Karpas-422 (cell line): ENCODE measurements at regions not wholly inside any gene's neighbourhood (a gene's known extent, or its start where the extent isn't known, plus 50 kb on each side); places are given as distances from the start of the nearest gene placed in this dataset.

ENCODE experiments used
- DNase-seq: peaks from one replicate; pipeline ENCODE4 v3.0.0-alpha.2; 2015
- H2AFZ ChIP-seq: fragments of 200-600 bp; sonication (generic); 2 replicates; pipeline ENCODE4 v1.6.1; 2014; ENCODE audit warnings: antibody characterized with exemption, low read length, mixed read lengths
- H3K27ac ChIP-seq: fragments of 200-600 bp; sonication (generic); 2 replicates; pipeline ENCODE4 v1.5.1; 2014; ENCODE audit warnings: mild to moderate bottlenecking, low read length, moderate library complexity
- H3K27me3 ChIP-seq: fragments of 200-600 bp; sonication (generic); 2 replicates; pipeline ENCODE4 v1.6.1; 2014; ENCODE audit warnings: low read length, mixed read lengths
- H3K36me3 ChIP-seq: fragments of 200-600 bp; sonication (generic); 2 replicates; pipeline ENCODE4 v1.6.1; 2014; ENCODE audit warnings: low read length, mixed read lengths; ENCODE audit not compliant: insufficient read depth
- H3K4me1 ChIP-seq: fragments of 200-600 bp; sonication (generic); 2 replicates; pipeline ENCODE4 v1.6.1; 2014; ENCODE audit warnings: mild to moderate bottlenecking, low read length, mixed read lengths
- H3K4me2 ChIP-seq: fragments of 200-600 bp; sonication (generic); 2 replicates; pipeline ENCODE4 v1.6.1; 2014; ENCODE audit warnings: low read length, low read depth, mild to moderate bottlenecking; ENCODE audit not compliant: poor library complexity, severe bottlenecking
- H3K4me3 ChIP-seq: fragments of 200-600 bp; sonication (generic); 2 replicates; pipeline ENCODE4 v1.5.1; 2014; ENCODE audit warnings: mild to moderate bottlenecking, antibody characterized with exemption, low read length, mixed read lengths
- H3K79me2 ChIP-seq: fragments of 200-600 bp; sonication (generic); 2 replicates; pipeline ENCODE4 v1.6.1; 2014; ENCODE audit warnings: mild to moderate bottlenecking, low read length, mixed read lengths
- H3K9ac ChIP-seq: fragments of 200-600 bp; sonication (generic); 2 replicates; pipeline ENCODE4 v1.6.0; 2014; ENCODE audit warnings: low read length
- H3K9me2 ChIP-seq: fragments of 200-600 bp; sonication (generic), shearing (Covaris generic); replicated peaks from 2 replicates; pipeline ENCODE4 v1.6.0; 2014; ENCODE audit warnings: mild to moderate bottlenecking, low read length, moderate library complexity; ENCODE audit not compliant: insufficient read depth
- H3K9me3 ChIP-seq: fragments of 300-700, 200-600 bp; sonication (generic); 2 replicates; pipeline ENCODE4 v1.6.1; 2014; ENCODE audit warnings: low read length, mixed read lengths
- H4K20me1 ChIP-seq: fragments of 200-600 bp; sonication (generic); 2 replicates; pipeline ENCODE4 v1.6.1; 2014; ENCODE audit warnings: mild to moderate bottlenecking, antibody characterized with exemption, low read length, low read depth; ENCODE audit not compliant: insufficient read depth

GRCh38 chr16:72430121-72430520 lies 258.2 kb upstream of the PMFBP1 start:
- no peak overlapping the region for H3K4me3 ChIP-seq
- H2AFZ ChIP-seq: no peak overlapping the region
- H3K9ac ChIP-seq: no peak overlapping the region
- no peaks in the 10 kb centered on the region for H4K20me1 ChIP-seq
- H3K36me3 ChIP-seq: no peaks in the 10 kb centered on the region
- no peak for DNase-seq
- H3K4me2 ChIP-seq: no peak overlapping the region
- H3K4me1 ChIP-seq: no peaks in the 10 kb centered on the region
- H3K9me3 ChIP-seq: peaks cover 8% of the 10 kb centered on the region
- no peaks in the 10 kb centered on the region for H3K27me3 ChIP-seq
- no peaks in the 10 kb centered on the region for H3K79me2 ChIP-seq
- H3K27ac ChIP-seq: no peak overlapping the region
- no peaks in the 10 kb centered on the region for H3K9me2 ChIP-seq

GRCh38 chr16:72429671-72430081 lies 257.7 kb upstream of the PMFBP1 start:
- H2AFZ ChIP-seq: no peak overlapping the region
- H3K9ac ChIP-seq: no peak overlapping the region
- DNase-seq: no peak
- no peaks in the 10 kb centered on the region for H3K4me1 ChIP-seq
- no peaks in the 10 kb centered on the region for H3K27me3 ChIP-seq
- no peaks in the 10 kb centered on the region for H4K20me1 ChIP-seq
- H3K36me3 ChIP-seq: 0 out of 2 replicates have a peak, but pooled peaks cover 2% of the 10 kb centered on the region
- H3K4me3 ChIP-seq: no peak overlapping the region
- H3K9me3 ChIP-seq: peaks cover 11% of the 10 kb centered on the region
- no peaks in the 10 kb centered on the region for H3K9me2 ChIP-seq
- no peaks in the 10 kb centered on the region for H3K79me2 ChIP-seq
- no peak overlapping the region for H3K27ac ChIP-seq
- H3K4me2 ChIP-seq: no peak overlapping the region

GRCh38 chr16:72428681-72429376 lies 256.9 kb upstream of the PMFBP1 start:
- Histone ChIP-seq H3K27ac (no peak overlapping the region), H3K79me2 (no peaks in the 10 kb centered on the region), H3K36me3 (0 out of 2 replicates have a peak, but pooled peaks cover 4% of the 10 kb centered on the region), H4K20me1 (no peaks in the 10 kb centered on the region), H3K27me3 (no peaks in the 10 kb centered on the region), H3K4me3 (no peak overlapping the region), H3K9ac (no peak overlapping the region), H3K9me2 (no peaks in the 10 kb centered on the region), H3K4me1 (no peaks in the 10 kb centered on the region), H2AFZ (no peak overlapping the region), H3K4me2 (no peak overlapping the region), H3K9me3 (peaks cover 4% of the 10 kb centered on the region)
- no peak for DNase-seq

- no peak overlapping the region for H2AFZ ChIP-seq
- H3K9ac ChIP-seq: no peak overlapping the region
- no peak for DNase-seq
- H3K9me3 ChIP-seq: peaks cover 3% of the 10 kb centered on the region; the same call in 1 of the 2 replicates
- no peak overlapping the region for H3K4me2 ChIP-seq
- H3K27me3 ChIP-seq: no peaks in the 10 kb centered on the region
- H3K79me2 ChIP-seq: no peaks in the 10 kb centered on the region
- no peak overlapping the region for H3K27ac ChIP-seq
- H3K4me1 ChIP-seq: no peaks in the 10 kb centered on the region
- H4K20me1 ChIP-seq: no peaks in the 10 kb centered on the region
- no peak overlapping the region for H3K4me3 ChIP-seq
- 0 out of 2 replicates have a peak, but pooled peaks cover 4% of the 10 kb centered on the region for H3K36me3 ChIP-seq
- H3K9me2 ChIP-seq: no peaks in the 10 kb centered on the region
Observed at GRCh38 chr16:72427783-72428331, 255.9 kb upstream of the PMFBP1 start.

GRCh38 chr16:72427051-72427782 lies 255.3 kb upstream of the PMFBP1 start:
- Histone ChIP-seq H3K4me3 (no peak overlapping the region), H3K79me2 (no peaks in the 10 kb centered on the region), H3K9me3 (peaks cover 8% of the 10 kb centered on the region), H3K9ac (no peak overlapping the region), H3K27me3 (no peaks in the 10 kb centered on the region), H4K20me1 (no peaks in the 10 kb centered on the region), H3K27ac (no peak overlapping the region), H3K4me2 (no peak overlapping the region), H2AFZ (no peak overlapping the region), H3K36me3 (peaks cover 4% of the 10 kb centered on the region; the same call in 1 of the 2 replicates), H3K9me2 (no peaks in the 10 kb centered on the region), H3K4me1 (no peaks in the 10 kb centered on the region)
- DNase-seq: no peak

GRCh38 chr16:72426386-72426785 lies 254.4 kb upstream of the PMFBP1 start:
- H3K36me3 ChIP-seq: peaks cover 4% of the 10 kb centered on the region; the same call in 1 of the 2 replicates
- no peak overlapping the region for H3K4me3 ChIP-seq
- no peaks in the 10 kb centered on the region for H3K27me3 ChIP-seq
- H3K4me2 ChIP-seq: no peak overlapping the region
- no peak overlapping the region for H3K9ac ChIP-seq
- H3K9me2 ChIP-seq: no peaks in the 10 kb centered on the region
- no peaks in the 10 kb centered on the region for H3K79me2 ChIP-seq
- H3K9me3 ChIP-seq: peaks cover 14% of the 10 kb centered on the region
- no peak overlapping the region for H2AFZ ChIP-seq
- H3K27ac ChIP-seq: no peak overlapping the region
- no peaks in the 10 kb centered on the region for H4K20me1 ChIP-seq
- DNase-seq: no peak
- H3K4me1 ChIP-seq: no peaks in the 10 kb centered on the region

GRCh38 chr16:72425571-72426341 lies 253.8 kb upstream of the PMFBP1 start:
- Histone ChIP-seq H3K9me2 (no peaks in the 10 kb centered on the region), H3K27me3 (no peaks in the 10 kb centered on the region), H3K9ac (no peak overlapping the region), H3K9me3 (peaks cover 18% of the 10 kb centered on the region), H4K20me1 (no peaks in the 10 kb centered on the region), H3K79me2 (no peaks in the 10 kb centered on the region), H2AFZ (no peak overlapping the region), H3K27ac (no peak overlapping the region), H3K4me3 (no peak overlapping the region), H3K36me3 (peaks cover 4% of the 10 kb centered on the region), H3K4me2 (no peak overlapping the region), H3K4me1 (no peaks in the 10 kb centered on the region)
- DNase-seq: no peak

- peaks cover 18% of the 10 kb centered on the region for H3K9me3 ChIP-seq
- H3K4me1 ChIP-seq: no peaks in the 10 kb centered on the region
Observed at GRCh38 chr16:72424757-72425156, 252.8 kb upstream of the PMFBP1 start.

More at GRCh38 chr16:72424757-72425156, 252.8 kb upstream of the PMFBP1 start:
- DNase-seq: no peak
- no peak overlapping the region for H3K4me3 ChIP-seq
- peaks cover 4% of the 10 kb centered on the region for H3K36me3 ChIP-seq
- no peaks in the 10 kb centered on the region for H3K9me2 ChIP-seq
- H3K27me3 ChIP-seq: no peaks in the 10 kb centered on the region
- H3K4me2 ChIP-seq: no peak overlapping the region
- H4K20me1 ChIP-seq: no peaks in the 10 kb centered on the region
- no peak overlapping the region for H3K9ac ChIP-seq
- H2AFZ ChIP-seq: no peak overlapping the region
- no peak overlapping the region for H3K27ac ChIP-seq
- H3K79me2 ChIP-seq: no peaks in the 10 kb centered on the region
